GM18868 (cell line): ENCODE measurements at regions not wholly inside any gene's neighbourhood (a gene's known extent, or its start where the extent isn't known, plus 50 kb on each side); places are given as distances from the start of the nearest gene placed in this dataset.

Experiments used
- ATAC-seq: cut with Tn5 transposase; IDR thresholded peaks from one replicate; pipeline ENCODE4 v1.9.1; 2021; ENCODE audit warnings: mild to moderate bottlenecking, moderate library complexity; ENCODE audit not compliant: unreplicated experiment

GRCh38 chr11:82676483-82677094, 57.1 kb downstream of the FAM181B start:
- ATAC-seq, result peak; percentile 62

GRCh38 chr11:82675838-82676237, 57.8 kb downstream of the FAM181B start:
- ATAC-seq, result no peak

- no peak for ATAC-seq
Measured at GRCh38 chr11:82673631-82674030, 60.0 kb downstream of the FAM181B start.

- no peak for ATAC-seq
Measured at GRCh38 chr11:82671451-82671850, 62.2 kb downstream of the FAM181B start.

- ATAC-seq, result no peak
Measured at GRCh38 chr11:82663535-82663934, 70.1 kb downstream of the FAM181B start.

- ATAC-seq, result no peak
Measured at GRCh38 chr11:82653752-82654151, 79.9 kb downstream of the FAM181B start.

GRCh38 chr11:82639251-82639650, 94.4 kb downstream of the FAM181B start:
- no peak for ATAC-seq

- ATAC-seq, result no peak
Measured at GRCh38 chr11:82636615-82637014, 97.0 kb downstream of the FAM181B start.

GRCh38 chr11:82634091-82634490, 99.6 kb downstream of the FAM181B start:
- ATAC-seq, result no peak

- ATAC-seq, result peak; percentile 87
Measured at GRCh38 chr11:82631722-82632630, 101.7 kb downstream of the FAM181B start.

- ATAC-seq, result no peak
Measured at GRCh38 chr11:82610671-82611070, 123.0 kb downstream of the FAM181B start.

GRCh38 chr11:82606738-82607137, 126.9 kb downstream of the FAM181B start:
- no peak for ATAC-seq

- no peak for ATAC-seq
Measured at GRCh38 chr11:82601711-82602110, 132.0 kb downstream of the FAM181B start.

- no peak for ATAC-seq
Measured at GRCh38 chr11:82599836-82600235, 133.8 kb downstream of the FAM181B start.

GRCh38 chr11:82586581-82586980, 147.1 kb downstream of the FAM181B start:
- no peak for ATAC-seq

GRCh38 chr11:82577246-82577645, 156.4 kb downstream of the FAM181B start:
- no peak for ATAC-seq

GRCh38 chr11:82560836-82561235, 172.8 kb downstream of the FAM181B start:
- no peak for ATAC-seq

GRCh38 chr11:82559609-82560008, 174.1 kb downstream of the FAM181B start:
- ATAC-seq, result no peak

GRCh38 chr11:82557274-82557673, 176.4 kb downstream of the FAM181B start:
- peak; percentile 100 for ATAC-seq

- no peak for ATAC-seq
Measured at GRCh38 chr11:82556210-82556609, 177.5 kb downstream of the FAM181B start.

GRCh38 chr11:82546661-82547557, 186.8 kb downstream of the FAM181B start:
- no peak for ATAC-seq
